Heart right ventricle (tissue), 16 donors: ENCODE measurements at regions not wholly inside any gene's neighbourhood (a gene's known extent, or its start where the extent isn't known, plus 50 kb on each side); places are given as distances from the start of the nearest gene placed in this dataset.
A peak's percentile ranks its signal among the peaks of the same experiment; 100 is the strongest.

ENCODE experiments used
- ATAC-seq, 8 donors: fragments of 200-7000 bp; cut with Tn5 transposase; one replicate each; pipeline ENCODE4 v1.9.1; 2020; ENCODE audit warnings: mild to moderate bottlenecking in 8 of 8, moderate library complexity in 8 of 8, moderate number of reproducible peaks in 1 of 8
- DNase-seq, 2 donors: peaks; one replicate each; pipeline ENCODE4 v3.0.0-alpha.2; 2020
- H3K27ac ChIP-seq, 10 donors: fragments of 200-600 bp; sonication (generic) in 2 of 10; one replicate each; pipeline versions ENCODE4 v1.5.0 to v1.8.0; 2020 to 2022; ENCODE audit warnings: mild to moderate bottlenecking in 3 of 10
- H3K27me3 ChIP-seq, 7 donors: fragments of 200-600 bp; one replicate each; pipeline ENCODE4 v1.8.0; 2021 to 2022; ENCODE audit warnings: mild to moderate bottlenecking in 2 of 7
- H3K36me3 ChIP-seq, 9 donors: fragments of 200-600 bp; sonication (generic) in 1 of 9; one replicate each; pipeline versions ENCODE4 v1.5.0 to v1.8.0; 2020 to 2022; ENCODE audit warnings: mild to moderate bottlenecking in 2 of 9
- H3K4me1 ChIP-seq, 9 donors: fragments of 200-600 bp; sonication (generic) in 1 of 9; one replicate each; pipeline versions ENCODE4 v1.5.0 to v1.8.0; 2020 to 2022; ENCODE audit warnings: mild to moderate bottlenecking in 4 of 9
- H3K4me3 ChIP-seq, 10 donors: fragments of 200-600 bp; sonication (generic) in 2 of 10; one replicate each; pipeline versions ENCODE4 v1.5.0 to v1.8.0; 2020 to 2022; ENCODE audit warnings: mild to moderate bottlenecking in 7 of 10, moderate library complexity in 2 of 10
- H3K9me3 ChIP-seq, 11 donors: fragments of 200-600 bp in 10 of 11; sonication (generic) in 2 of 11; one replicate each; pipeline versions ENCODE4 v1.5.0 to v1.8.0; 2013 to 2022; ENCODE audit warnings: mild to moderate bottlenecking in 2 of 11, control low read depth in 1 of 11, moderate library complexity in 1 of 11
- CTCF ChIP-seq, 9 donors: fragments of 200-600 bp; sonication (generic) in 2 of 9; IDR thresholded peaks; one replicate each; pipeline versions ENCODE4 v1.5.0 to v1.8.0; 2021 to 2022; ENCODE audit warnings: antibody characterized with exemption in 9 of 9, mild to moderate bottlenecking in 5 of 9, moderate library complexity in 1 of 9
- WGBS, 2 donors: extraction: QIAGEN DNeasy Blood & Tissue Kit; methylation state at CpG; one replicate each; pipeline ENCODE4 v1.1.7; 2013; ENCODE audit warnings: inconsistent platforms in 1 of 2; 5-methylcytosine and 5-hydroxymethylcytosine counted together
- intact Hi-C, 10 donors: fragments of 100-400 bp; cut with DNase I; formaldehyde crosslinking; loops; one replicate each; pipeline versions ENCODE4 v1.11.1 to v1.14.2; 2022
- donor health status: Arrhythmogenic right ventricular cardiomyopathy.
- donor health status: ischemic (EF 13 %, LVEDD 7.1; RV severe dilation, severe dysfunction).
- donor health status: healthy with polysubstance abuse.
- donor health status: DM: no; HTN: yes; CAD: no.
- donor health status: DM: no; HTN: no; CAD: no.
- donor health status: ischemic (EF 25% LVEDD 6.9; RV normal size, moderate dysfunction).
- donor health status: ischemic (EF 25% LVEDD 5.7; RV mildly dilated, moderate dysfunction).
- donor health status: healthy.
- donor health status: DM: yes; HTN: yes; CAD: no.
- donor health status: Ischemic cardiomyopathy.
- donor health status: ischemic (EF 35%, LVEDD 5.7; RV mildly dilated, moderate dysfunction).
- donor health status: nonischemic (EF 11% LVEDD 7.7; RV severe dilation, severe dysfunction).
- donor health status: DM: yes; HTN: yes; CAD: no.
- donor health status: PGD.
- donor health status: ischemic (EF 29% LVEDD 5.4; RV normal size, mild dysfunction).
- donor health status: nonischemic (EF 23%, LVEDD 6.1; RV moderate dilation, normal function).

DNA sequence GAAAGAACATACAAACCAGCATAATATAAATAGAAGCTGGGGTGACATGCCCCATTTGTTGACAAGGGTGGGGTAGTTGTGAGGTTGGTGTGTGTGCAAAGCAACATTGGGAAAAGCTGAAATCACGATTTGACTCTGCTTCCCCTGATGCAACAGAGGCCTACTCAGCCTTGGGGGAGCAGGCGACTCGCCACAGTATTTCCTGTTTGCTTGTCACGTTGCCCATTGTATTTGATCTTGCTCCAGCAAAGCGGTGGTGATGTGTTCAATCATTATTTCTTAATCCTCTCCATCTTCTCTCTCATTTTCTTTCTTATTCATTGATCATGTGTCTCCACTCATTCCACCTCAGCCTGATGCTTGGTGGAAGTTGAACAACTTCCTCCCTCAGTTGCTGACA, 165.8 kb upstream of the CITED2 start:
- 50 to 59% methylated on average over 5 of the region's 5 CpGs for WGBS, 2 donors
- no peak for DNase-seq
- ATAC-seq = peak in 1 of 8 donors; percentile 15
- intact Hi-C loops = no loop called here
- peak overlapping the region in 1 of 10 donors; percentile 60 for H3K27ac ChIP-seq
- H3K27me3 ChIP-seq = no peaks in the 10 kb centered on the region
- H3K9me3 ChIP-seq = no peaks in the 10 kb centered on the region
- no peak overlapping the region for H3K4me3 ChIP-seq
- TF ChIP-seq CTCF (IDR thresholded peaks at IDR 0.05) = no peak
- no peaks in the 10 kb centered on the region for H3K36me3 ChIP-seq
- H3K4me1 ChIP-seq = peaks cover 0 to 24% (median 3%) of the 10 kb centered on the region in 9 donors

DNA sequence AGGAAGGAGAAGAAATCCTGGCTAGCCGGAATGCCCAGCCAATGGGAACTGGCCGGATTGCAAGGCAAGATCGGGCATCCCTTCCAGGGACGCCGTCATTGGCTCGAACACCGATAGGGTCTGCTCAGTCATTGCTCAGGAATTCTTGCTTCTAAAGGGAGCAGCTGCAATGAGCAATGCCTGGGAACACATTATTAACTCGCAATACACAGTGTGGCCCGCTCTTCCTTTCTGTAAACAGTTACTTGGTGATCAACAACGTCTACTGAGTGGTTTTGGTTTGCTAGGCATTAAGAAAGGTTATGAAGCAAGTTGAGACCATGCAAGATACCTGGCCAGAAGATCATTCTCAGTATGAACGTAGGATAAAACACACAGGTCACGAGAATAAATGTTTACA, 165.4 kb upstream of the CITED2 start:
- H3K4me3 ChIP-seq = no peak overlapping the region
- 56 to 63% methylated on average over 12 of the region's 12 CpGs for WGBS, 2 donors
- intact Hi-C loops = no loop called here
- DNase-seq = peak; percentile 28 to 56
- H3K36me3 ChIP-seq = no peaks in the 10 kb centered on the region
- H3K4me1 ChIP-seq = peaks cover 0 to 25% (median 5%) of the 10 kb centered on the region in 9 donors
- no peaks in the 10 kb centered on the region for H3K9me3 ChIP-seq
- H3K27ac ChIP-seq = peak overlapping the region in 1 of 10 donors; percentile 60
- no peaks in the 10 kb centered on the region for H3K27me3 ChIP-seq
- ATAC-seq = peak in 7 of 8 donors; percentile 57 to 97 (median 82)
- no peak for TF ChIP-seq CTCF (IDR thresholded peaks at IDR 0.05)

DNA sequence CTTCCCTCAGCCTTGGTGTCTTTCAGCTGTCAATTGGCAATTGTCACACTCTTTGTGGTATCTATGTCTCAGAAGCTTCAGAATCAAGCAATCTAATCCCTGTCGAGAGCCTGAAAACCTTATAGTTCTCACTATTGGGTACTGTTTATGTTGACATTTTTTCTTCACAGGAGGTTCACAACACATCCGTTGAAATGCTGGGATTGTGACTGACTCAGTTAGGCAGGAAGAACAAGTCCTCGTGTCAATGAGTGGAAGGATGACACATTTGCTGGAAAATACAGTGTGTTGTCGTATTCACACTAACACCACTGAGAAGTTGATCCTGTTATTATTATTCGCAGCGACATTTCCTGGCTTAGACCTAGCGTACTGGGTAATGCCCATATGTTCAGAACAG, 163.9 kb upstream of the CITED2 start:
- intact Hi-C loops = no loop called here
- WGBS, 2 donors = 82 to 87% methylated on average over 7 of the region's 7 CpGs
- Histone ChIP-seq H3K36me3 (no peaks in the 10 kb centered on the region), H3K27ac (no peak overlapping the region), H3K4me1 (peaks cover 0 to 39% (median 13%) of the 10 kb centered on the region in 9 donors), H3K4me3 (no peak overlapping the region), H3K27me3 (no peaks in the 10 kb centered on the region), H3K9me3 (no peaks in the 10 kb centered on the region)
- no peak for DNase-seq
- no peak for ATAC-seq
- TF ChIP-seq CTCF (IDR thresholded peaks at IDR 0.05) = no peak

DNA sequence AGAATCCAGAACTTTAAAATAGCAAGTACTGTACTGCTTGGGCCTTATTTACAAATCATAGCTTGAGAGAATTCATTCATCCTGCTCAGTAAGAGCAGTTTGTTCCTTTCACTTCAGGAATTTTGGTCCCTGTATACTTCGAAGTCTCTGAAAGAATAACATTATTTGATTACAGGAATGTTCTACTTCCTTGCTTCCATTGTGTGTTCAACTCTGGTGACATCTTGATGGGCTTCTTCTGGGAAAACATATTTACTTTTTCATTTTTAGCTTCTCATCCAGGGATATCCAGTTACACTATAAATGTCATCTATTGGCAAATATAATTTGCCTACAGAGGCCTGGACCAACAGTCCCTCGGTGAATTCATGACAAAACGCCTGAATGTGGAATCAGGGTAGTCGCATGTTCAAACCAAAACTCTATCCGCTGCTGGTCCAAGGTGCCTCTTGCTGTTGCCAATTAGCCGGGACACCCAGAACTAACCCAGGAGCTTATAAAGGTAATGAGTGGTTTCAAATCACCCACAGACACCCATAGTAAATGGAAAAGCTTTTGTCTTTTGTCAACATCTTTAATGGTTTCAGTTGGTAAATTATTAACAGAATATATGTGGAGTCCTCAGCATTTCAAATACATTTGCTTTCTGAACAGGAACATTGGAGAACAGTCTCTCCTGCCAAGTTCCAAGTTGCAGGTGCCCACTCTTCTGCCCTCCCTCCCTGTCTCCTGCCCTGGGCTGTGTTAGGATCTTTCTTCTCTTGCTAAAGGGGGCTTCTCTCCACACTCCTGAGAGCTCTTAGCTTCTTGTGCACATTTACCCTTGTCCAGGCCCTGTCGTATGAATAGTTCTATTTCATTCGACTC, 162.5 kb upstream of the CITED2 start:
- Histone ChIP-seq H3K27me3 (no peaks in the 10 kb centered on the region), H3K36me3 (no peaks in the 10 kb centered on the region), H3K4me3 (no peak overlapping the region), H3K4me1 (peaks cover 0 to 45% (median 15%) of the 10 kb centered on the region in 9 donors), H3K27ac (no peak overlapping the region), H3K9me3 (no peaks in the 10 kb centered on the region)
- DNase-seq (no peak), ATAC-seq (no peak)
- intact Hi-C loops = no loop called here
- TF ChIP-seq CTCF (IDR thresholded peaks at IDR 0.05) = no peak
- 81% methylated on average over 8 of the region's 8 CpGs for WGBS, 2 donors
